HepG2 (cell line): ENCODE measurements at regions not wholly inside any gene's neighbourhood (a gene's known extent, or its start where the extent isn't known, plus 50 kb on each side); places are given as distances from the start of the nearest gene placed in this dataset.

Source experiments
- CREM ChIP-seq, 2 experiments: sonication (generic) in 1 of 2; formaldehyde crosslinking in 1 of 2; IDR thresholded peaks; 2 replicates each; pipeline versions ENCODE4 v1.4.0 to v1.6.1; 2016 to 2020; ENCODE audit warnings: antibody characterized with exemption in 1 of 2, mild to moderate bottlenecking in 1 of 2, missing genetic modification reagents in 1 of 2
- CTCF ChIP-seq: sonication (generic); formaldehyde crosslinking; IDR thresholded peaks from 2 replicates; pipeline ENCODE4 v1.5.0; 2020; ENCODE audit warnings: mild to moderate bottlenecking, missing genetic modification reagents, moderate library complexity
- NKX3-1 ChIP-seq: sonication (generic); formaldehyde crosslinking; IDR thresholded peaks from 2 replicates; pipeline ENCODE4 v1.5.0; 2020; ENCODE audit warnings: missing genetic modification reagents
- POLR2A ChIP-seq, 2 experiments: IDR thresholded peaks; 2 replicates each; pipeline ENCODE4 v1.6.1; 2011; ENCODE audit warnings: low read depth in 2 of 2, low read length in 2 of 2, mild to moderate bottlenecking in 1 of 2, moderate library complexity in 1 of 2; ENCODE audit not compliant: insufficient read depth in 1 of 2
- SRSF4 ChIP-seq: fragments of 200-400 bp; formaldehyde crosslinking; IDR thresholded peaks from one replicate; pipeline ENCODE4 v1.6.1; 2018; ENCODE audit warnings: mild to moderate bottlenecking, low read depth, low read length, moderate library complexity; ENCODE audit not compliant: poor library complexity, severe bottlenecking
- TBP ChIP-seq: sonication (generic); formaldehyde crosslinking; IDR thresholded peaks from 2 replicates; pipeline ENCODE4 v1.5.0; 2020; ENCODE audit warnings: missing genetic modification reagents
- ZNF639 ChIP-seq: conservative IDR thresholded peaks from 2 replicates; pipeline ENCODE4 v1.6.1; 2018; ENCODE audit warnings: missing genetic modification reagents
- TF ChIP-seq, protein P1 (sequence below): sonication (generic); formaldehyde crosslinking; IDR thresholded peaks from 2 replicates; pipeline ENCODE4 v1.5.1; 2020; ENCODE audit warnings: mild to moderate bottlenecking, missing genetic modification reagents

GRCh38 chr2:2910259-2910658 lies 467.4 kb downstream of the EIPR1 start:
- TF ChIP-seq NKX3-1 (no peak), CREM (IDR thresholded peaks at IDR 0.05) (no peak), CREM (CRISPR knock-in tag; IDR thresholded peaks at IDR 0.05) (no peak), POLR2A (IDR thresholded peaks at IDR 0.05; ENCODE audit: insufficient read depth in 1 of 2, low read depth in 2 of 2, low read length in 2 of 2) (no peak), CTCF (CRISPR knock-in tag) (no peak), ZNF639 (CRISPR knock-in tag) (no peak), TBP (CRISPR knock-in tag) (no peak), SRSF4 (no peak)
- TF ChIP-seq, protein P1, sequence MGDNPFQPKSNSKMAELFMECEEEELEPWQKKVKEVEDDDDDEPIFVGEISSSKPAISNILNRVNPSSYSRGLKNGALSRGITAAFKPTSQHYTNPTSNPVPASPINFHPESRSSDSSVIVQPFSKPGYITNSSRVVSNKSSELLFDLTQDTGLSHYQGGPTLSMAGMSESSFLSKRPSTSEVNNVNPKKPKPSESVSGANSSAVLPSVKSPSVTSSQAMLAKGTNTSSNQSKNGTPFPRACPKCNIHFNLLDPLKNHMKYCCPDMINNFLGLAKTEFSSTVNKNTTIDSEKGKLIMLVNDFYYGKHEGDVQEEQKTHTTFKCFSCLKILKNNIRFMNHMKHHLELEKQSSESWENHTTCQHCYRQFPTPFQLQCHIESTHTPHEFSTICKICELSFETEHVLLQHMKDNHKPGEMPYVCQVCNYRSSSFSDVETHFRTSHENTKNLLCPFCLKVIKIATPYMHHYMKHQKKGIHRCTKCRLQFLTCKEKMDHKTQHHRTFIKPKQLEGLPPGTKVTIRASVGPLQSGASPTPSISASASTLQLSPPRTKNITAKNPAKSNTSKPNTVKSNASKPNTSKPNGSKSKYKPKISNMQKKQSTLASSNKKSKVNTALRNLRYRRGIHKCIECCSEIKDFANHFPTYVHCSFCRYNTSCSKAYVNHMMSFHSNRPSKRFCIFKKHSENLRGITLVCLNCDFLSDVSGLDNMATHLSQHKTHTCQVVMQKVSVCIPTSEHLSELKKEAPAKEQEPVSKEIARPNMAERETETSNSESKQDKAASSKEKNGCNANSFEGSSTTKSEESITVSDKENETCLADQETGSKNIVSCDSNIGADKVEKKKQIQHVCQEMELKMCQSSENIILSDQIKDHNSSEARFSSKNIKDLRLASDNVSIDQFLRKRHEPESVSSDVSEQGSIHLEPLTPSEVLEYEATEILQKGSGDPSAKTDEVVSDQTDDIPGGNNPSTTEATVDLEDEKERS = no peak
